SJCRH30 (cell line): ENCODE measurements at regions not wholly inside any gene's neighbourhood (a gene's known extent, or its start where the extent isn't known, plus 50 kb on each side); places are given as distances from the start of the nearest gene placed in this dataset.

ENCODE experiments used
- DNase-seq, 2 experiments: peaks; one replicate each; pipeline ENCODE4 v3.0.0-alpha.2; 2015 to 2020
- H3K27ac ChIP-seq: fragments of 250-450 bp; sonication (Bioruptor Pico); 2 replicates; pipeline ENCODE4 v1.5.1; 2020; ENCODE audit warnings: mild to moderate bottlenecking, moderate library complexity
- H3K27me3 ChIP-seq: fragments of 250-450 bp; sonication (Bioruptor Pico); 2 replicates; pipeline ENCODE4 v1.5.1; 2020; ENCODE audit warnings: mild to moderate bottlenecking, moderate library complexity
- H3K36me3 ChIP-seq: fragments of 250-450 bp; sonication (Bioruptor Pico); 2 replicates; pipeline ENCODE4 v1.5.1; 2020; ENCODE audit warnings: mild to moderate bottlenecking, moderate library complexity
- H3K4me1 ChIP-seq: fragments of 250-450 bp; sonication (Bioruptor Pico); 2 replicates; pipeline ENCODE4 v1.5.1; 2020; ENCODE audit warnings: mild to moderate bottlenecking, moderate library complexity
- H3K4me3 ChIP-seq: fragments of 250-450 bp; sonication (Bioruptor Pico); 2 replicates; pipeline ENCODE4 v1.5.1; 2020; ENCODE audit warnings: mild to moderate bottlenecking, moderate library complexity
- H3K9me3 ChIP-seq: fragments of 250-450 bp; sonication (Bioruptor Pico); replicated peaks from 2 replicates; pipeline ENCODE4 v1.5.1; 2020; ENCODE audit warnings: mild to moderate bottlenecking, moderate library complexity

DNA sequence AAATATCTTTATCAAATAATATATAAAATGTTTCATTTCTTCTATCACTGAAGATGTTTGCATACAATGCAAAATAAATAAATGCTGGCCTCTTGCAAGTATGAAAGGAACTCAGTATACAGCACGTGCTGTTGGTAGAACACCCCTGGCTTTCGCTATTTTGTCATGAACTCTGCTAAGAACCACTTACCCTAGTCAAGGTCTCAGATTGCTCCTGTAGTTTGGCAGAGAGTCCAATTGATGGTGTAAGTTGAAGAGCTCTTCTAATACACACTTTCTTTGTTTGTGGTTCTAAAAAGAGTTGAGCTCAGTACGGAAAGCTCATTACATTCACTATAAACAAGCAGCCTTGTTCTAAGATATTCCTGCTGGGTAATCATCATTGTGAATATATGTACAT, 1258.9 kb downstream of the EFNB2 start:
- H3K36me3 ChIP-seq, result no peaks in the 10 kb centered on the region
- H3K27me3 ChIP-seq, result no peaks in the 10 kb centered on the region
- no peak for DNase-seq
- H3K4me3 ChIP-seq, result no peak overlapping the region
- no peak overlapping the region for H3K27ac ChIP-seq
- no peaks in the 10 kb centered on the region for H3K9me3 ChIP-seq
- peaks cover 25% of the 10 kb centered on the region for H3K4me1 ChIP-seq

DNA sequence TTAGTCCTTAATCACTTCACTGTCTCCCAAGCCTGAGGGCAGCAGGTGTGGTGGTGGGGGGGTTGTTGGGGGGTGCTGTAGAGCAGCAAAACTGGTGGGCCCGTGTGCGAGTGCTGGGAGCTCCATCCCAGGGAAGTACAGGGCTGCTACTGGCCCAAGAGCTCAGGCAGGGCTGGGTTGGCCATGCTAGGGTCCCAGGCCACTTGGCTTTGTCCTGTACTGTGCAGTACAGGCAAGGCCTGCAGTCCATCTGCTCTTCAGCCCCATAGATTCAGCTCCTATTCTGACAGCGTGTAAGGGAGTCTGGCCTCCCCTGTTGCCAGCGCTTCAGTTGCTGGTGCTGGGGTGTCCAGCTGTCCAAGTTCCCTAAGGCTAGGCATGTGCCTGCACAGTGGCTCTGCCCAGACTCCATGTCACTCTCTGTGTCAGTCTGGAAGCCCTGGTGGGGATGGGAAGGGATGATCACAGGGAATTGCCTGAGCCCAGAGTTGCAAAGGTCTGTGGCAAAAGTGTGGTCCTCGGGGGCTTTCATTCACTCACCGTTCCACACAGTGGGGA, 1261.7 kb downstream of the EFNB2 start:
- Histone ChIP-seq H3K4me3 (peak overlapping the region; percentile 20; the same call in 1 of the 2 replicates), H3K36me3 (no peaks in the 10 kb centered on the region), H3K4me1 (peaks cover 15% of the 10 kb centered on the region), H3K27ac (peak overlapping the region; percentile 82), H3K9me3 (no peaks in the 10 kb centered on the region), H3K27me3 (no peaks in the 10 kb centered on the region)
- DNase-seq, result no peak

DNA sequence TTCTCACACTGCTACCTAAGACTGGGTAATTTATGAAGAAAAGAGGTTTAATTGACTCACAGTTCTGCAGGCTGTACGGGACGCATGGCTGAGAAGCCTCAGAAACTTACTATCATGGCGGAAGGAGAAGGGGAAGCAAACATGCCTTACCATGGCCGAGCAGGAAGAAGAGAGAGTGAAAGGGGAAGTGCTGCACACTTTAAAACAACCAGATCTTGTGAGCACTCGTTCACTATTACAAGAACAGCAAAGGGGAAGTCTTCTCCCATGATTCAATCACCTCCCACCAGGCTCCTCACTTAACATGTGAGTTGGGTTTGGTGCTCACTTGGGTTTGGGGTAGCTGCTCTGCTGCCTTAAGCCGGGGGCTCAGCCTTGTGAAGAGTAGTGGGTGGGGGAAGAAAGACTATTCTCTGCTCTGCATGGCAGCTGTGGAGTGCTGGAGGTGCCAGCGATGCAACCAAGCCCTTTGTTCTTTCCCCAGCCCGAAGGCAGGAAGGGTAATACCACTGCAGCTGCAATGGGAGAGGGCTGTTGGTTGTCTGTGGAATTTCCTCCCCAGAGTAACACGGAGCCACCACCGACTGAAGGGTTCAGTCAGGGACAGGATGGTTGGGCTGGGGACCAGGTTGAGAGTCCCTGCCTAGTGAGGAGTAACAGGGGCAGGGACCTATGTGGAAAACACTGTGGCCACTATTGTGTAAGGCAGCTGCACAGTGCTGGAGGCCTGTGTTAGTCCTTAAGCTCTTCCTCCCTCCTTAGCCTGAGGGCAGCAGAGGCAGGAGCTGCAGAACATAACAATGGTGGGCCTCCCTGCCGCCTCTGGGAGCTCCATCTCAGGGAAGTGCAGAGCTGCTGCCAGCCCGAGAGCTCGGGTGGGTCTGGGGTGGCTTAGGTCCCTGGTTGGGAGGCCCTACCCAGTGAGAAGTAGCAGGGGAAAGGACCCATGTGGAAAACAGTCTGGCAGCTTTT, 1262.5 kb downstream of the EFNB2 start:
- Histone ChIP-seq H3K4me3 (peak overlapping the region; percentile 20), H3K27me3 (no peaks in the 10 kb centered on the region), H3K27ac (peak overlapping the region; percentile 82), H3K9me3 (no peaks in the 10 kb centered on the region), H3K36me3 (no peaks in the 10 kb centered on the region), H3K4me1 (peaks cover 15% of the 10 kb centered on the region)
- DNase-seq, result peak; percentile 79 to 89

DNA sequence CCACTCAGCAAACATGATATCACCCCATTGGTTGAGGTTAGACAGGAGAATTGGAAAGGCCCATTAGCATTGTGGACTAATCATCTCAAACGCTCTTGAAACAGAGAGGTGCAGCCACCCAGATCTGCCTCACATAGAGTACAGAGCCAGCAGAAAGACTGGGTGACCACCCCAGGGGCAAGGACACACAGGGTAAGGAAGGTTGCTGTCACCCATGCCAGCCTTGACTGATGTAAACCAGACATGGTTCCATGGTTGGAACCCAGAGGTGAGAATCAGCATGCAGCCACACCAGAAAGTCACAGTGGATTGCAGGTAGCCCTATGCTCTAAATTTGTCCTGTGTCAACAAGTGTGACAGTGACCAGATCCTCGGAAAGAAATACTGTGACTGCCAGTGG, 1268.8 kb downstream of the EFNB2 start:
- Histone ChIP-seq H3K27me3 (no peaks in the 10 kb centered on the region), H3K4me3 (no peak overlapping the region), H3K36me3 (no peaks in the 10 kb centered on the region), H3K4me1 (no peaks in the 10 kb centered on the region), H3K27ac (no peak overlapping the region), H3K9me3 (no peaks in the 10 kb centered on the region)
- no peak for DNase-seq

DNA sequence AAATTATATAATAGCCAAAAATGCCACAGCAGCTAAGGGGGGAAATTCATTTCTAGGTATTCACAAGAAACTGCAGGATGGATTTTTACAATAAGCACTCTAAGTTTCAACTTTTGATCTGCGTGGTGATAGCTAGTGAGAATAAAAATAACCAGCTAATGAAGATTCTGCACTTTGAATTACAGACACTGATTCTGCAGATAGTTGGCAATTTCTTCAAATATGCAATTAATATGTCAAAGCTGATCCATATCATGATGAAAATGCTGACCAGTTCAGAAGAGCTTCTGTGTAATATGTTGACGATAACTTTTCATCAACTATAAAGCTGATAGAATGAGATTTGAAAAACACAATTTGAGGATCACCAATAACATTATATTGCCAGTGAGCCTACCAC, 1272.9 kb downstream of the EFNB2 start:
- no peak for DNase-seq
- H3K27me3 ChIP-seq, result no peaks in the 10 kb centered on the region
- no peaks in the 10 kb centered on the region for H3K4me1 ChIP-seq
- no peaks in the 10 kb centered on the region for H3K9me3 ChIP-seq
- H3K4me3 ChIP-seq, result no peak overlapping the region
- no peak overlapping the region for H3K27ac ChIP-seq
- H3K36me3 ChIP-seq, result no peaks in the 10 kb centered on the region

DNA sequence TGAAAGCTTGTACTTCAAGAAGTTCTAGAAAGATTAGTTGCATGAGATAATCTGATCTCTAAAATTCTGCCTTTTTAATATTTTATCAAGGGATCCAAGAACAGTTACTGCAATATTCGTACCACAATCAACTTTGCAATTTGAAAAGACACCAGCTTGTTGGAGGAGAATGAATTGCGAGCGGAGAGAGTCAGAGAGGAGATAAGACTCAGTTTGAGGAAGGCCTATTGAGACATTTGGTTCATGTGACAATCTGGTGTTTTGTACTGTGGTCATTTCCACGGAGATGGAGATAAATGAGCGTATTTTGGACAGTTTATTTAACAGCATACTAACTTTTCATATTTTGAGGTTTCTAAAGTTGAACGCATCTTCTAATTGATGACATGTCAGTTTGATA, 1276.0 kb downstream of the EFNB2 start:
- Histone ChIP-seq H3K9me3 (no peaks in the 10 kb centered on the region), H3K4me3 (no peak overlapping the region), H3K27ac (no peak overlapping the region), H3K36me3 (no peaks in the 10 kb centered on the region), H3K4me1 (no peaks in the 10 kb centered on the region), H3K27me3 (no peaks in the 10 kb centered on the region)
- DNase-seq, result no peak

DNA sequence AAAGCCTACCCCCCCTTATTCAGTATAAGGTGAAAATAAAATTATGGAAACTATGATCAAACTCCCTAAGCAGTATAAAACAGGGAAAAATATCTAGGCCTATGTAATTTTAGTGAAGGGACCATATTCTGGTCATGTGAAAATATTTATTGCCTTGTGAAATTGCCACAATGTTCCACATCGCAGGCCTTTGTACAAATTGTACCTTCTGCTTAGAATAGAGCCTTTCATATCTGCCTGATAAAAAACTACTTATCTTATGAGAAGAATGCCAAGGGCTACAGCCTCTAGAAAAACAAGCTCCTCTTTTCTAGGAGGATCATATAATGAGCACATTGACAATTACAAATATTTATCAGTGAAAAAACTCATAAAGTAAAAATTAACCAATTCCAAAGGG, 1280.0 kb downstream of the EFNB2 start:
- Histone ChIP-seq H3K9me3 (no peaks in the 10 kb centered on the region), H3K27ac (no peak overlapping the region), H3K27me3 (no peaks in the 10 kb centered on the region), H3K36me3 (no peaks in the 10 kb centered on the region), H3K4me1 (no peaks in the 10 kb centered on the region), H3K4me3 (no peak overlapping the region)
- no peak for DNase-seq

DNA sequence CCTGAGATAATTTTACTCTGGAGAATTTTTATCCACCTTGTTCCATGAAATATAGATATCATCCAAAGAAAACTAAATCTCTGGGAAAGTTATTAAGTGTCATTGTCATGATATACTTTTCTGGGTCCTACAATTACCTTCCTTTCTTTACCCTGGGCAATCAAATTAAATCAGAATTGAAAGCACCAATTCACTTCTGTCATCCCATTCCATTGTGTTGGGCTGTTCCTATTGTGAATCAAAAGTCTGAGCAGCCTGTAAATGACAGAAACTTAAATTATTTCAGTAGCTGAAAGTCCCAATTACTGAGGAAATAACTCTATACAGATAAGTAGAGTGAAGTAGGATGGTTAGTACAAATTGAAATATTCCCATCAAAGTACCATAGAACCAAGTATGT, 1284.2 kb downstream of the EFNB2 start:
- H3K4me1 ChIP-seq, result no peaks in the 10 kb centered on the region
- H3K27me3 ChIP-seq, result no peaks in the 10 kb centered on the region
- no peaks in the 10 kb centered on the region for H3K36me3 ChIP-seq
- DNase-seq, result no peak
- H3K4me3 ChIP-seq, result no peak overlapping the region
- H3K9me3 ChIP-seq, result no peaks in the 10 kb centered on the region
- H3K27ac ChIP-seq, result no peak overlapping the region

DNA sequence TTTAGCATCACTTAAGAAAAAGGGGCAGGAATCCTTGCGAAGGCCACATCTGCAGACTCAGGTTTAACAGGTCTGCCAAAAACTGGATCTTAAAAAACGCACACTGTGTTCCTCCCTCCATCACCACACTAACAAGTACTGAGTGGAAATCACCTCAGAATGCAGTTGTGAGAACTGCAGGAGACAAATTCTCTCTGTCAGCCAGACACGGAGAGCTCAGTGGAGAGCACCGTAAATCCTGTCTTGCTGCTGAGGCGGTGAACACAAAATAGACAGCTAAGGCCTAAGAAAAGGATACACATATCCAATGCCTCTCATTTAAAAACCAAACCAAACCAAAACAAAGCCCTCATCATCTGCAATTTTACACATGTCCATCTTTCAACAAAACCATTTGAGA, 1287.6 kb downstream of the EFNB2 start:
- H3K4me1 ChIP-seq, result no peaks in the 10 kb centered on the region
- H3K27me3 ChIP-seq, result no peaks in the 10 kb centered on the region
- no peaks in the 10 kb centered on the region for H3K36me3 ChIP-seq
- H3K4me3 ChIP-seq, result no peak overlapping the region
- no peak overlapping the region for H3K27ac ChIP-seq
- H3K9me3 ChIP-seq, result no peaks in the 10 kb centered on the region; the same call in 1 of the 2 replicates
- DNase-seq, result no peak

DNA sequence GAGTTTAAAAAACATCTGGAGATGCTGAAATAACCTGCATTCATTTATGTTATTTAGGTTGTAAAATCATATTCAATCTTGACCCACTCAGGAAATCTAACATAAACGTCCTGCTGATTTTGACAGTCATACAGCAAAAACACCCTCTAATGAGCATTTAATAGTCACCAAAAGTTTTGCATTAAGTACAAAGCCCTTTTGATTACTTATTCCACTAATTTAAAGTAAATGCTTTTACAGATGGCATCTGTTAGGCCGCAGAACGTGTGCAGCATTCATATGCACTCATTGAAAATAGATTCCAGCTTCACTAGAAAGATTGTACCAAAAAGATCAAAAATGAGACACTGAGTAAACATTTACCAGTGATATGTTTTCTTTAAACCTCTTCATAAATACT, 1295.1 kb downstream of the EFNB2 start:
- Histone ChIP-seq H3K4me3 (no peak overlapping the region), H3K36me3 (no peaks in the 10 kb centered on the region), H3K9me3 (no peaks in the 10 kb centered on the region; the same call in none of the 2 replicates), H3K27ac (no peak overlapping the region), H3K27me3 (no peaks in the 10 kb centered on the region), H3K4me1 (no peaks in the 10 kb centered on the region)
- DNase-seq, result no peak

DNA sequence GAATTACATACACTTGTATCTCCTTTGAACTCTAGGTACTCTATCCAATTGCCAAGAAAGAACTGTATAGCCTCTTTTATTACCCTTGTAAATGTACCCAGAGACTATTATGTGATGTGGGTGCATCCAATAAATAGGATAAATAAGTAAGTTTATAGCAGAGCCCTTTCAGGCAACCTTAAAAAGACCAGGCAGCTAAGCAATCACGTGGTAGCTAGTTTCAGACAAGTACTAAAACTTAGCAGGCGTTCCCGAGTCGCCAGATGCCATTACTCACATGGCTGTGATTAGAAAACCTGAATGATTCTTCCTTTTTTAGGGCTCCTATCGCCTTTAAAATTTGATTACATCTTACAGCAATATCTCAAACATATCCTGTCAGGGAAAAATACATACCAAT, 1303.0 kb downstream of the EFNB2 start:
- Histone ChIP-seq H3K4me3 (no peak overlapping the region), H3K36me3 (no peaks in the 10 kb centered on the region), H3K27me3 (no peaks in the 10 kb centered on the region), H3K9me3 (no peaks in the 10 kb centered on the region), H3K27ac (no peak overlapping the region), H3K4me1 (no peaks in the 10 kb centered on the region)
- DNase-seq, result no peak

DNA sequence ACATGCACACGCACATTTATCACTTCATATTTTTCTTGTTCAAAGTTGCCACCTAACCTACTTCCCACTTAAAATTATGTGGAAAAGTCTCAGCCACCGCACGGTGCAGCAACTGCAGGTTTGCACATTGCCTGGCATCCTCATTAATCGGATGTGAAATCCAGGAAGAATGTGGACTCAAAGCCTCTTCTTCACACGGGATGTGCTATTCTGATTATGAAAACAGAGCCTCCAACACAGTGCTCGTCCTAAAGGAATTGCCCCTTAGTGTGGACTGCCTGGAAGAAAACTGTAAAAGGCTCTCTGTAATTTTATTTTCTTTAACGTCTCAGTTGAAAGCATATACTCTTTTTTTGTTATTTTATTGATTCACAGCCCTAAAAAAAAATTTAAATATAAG, 1303.5 kb downstream of the EFNB2 start:
- Histone ChIP-seq H3K4me3 (no peak overlapping the region), H3K4me1 (no peaks in the 10 kb centered on the region), H3K36me3 (no peaks in the 10 kb centered on the region), H3K9me3 (no peaks in the 10 kb centered on the region), H3K27me3 (no peaks in the 10 kb centered on the region), H3K27ac (no peak overlapping the region)
- DNase-seq, result no peak

DNA sequence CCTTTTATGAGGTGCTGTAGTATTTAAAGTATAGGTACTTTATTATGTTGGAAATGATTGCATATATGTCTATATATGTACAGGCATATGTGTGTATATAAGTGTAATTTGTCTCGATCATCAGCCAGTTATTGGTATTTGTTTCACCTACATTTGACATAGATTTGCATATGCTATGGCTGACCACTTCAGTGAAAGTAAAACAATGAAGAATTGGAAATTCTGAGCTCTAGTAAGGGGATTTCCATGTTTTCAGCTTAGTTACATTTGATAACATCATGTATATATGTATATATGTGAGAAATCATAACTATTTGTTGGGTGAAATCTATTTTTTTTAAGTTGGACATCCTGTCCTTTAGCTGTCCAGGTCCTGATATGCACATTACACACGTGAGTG, 1303.9 kb downstream of the EFNB2 start:
- Histone ChIP-seq H3K9me3 (no peaks in the 10 kb centered on the region), H3K4me1 (no peaks in the 10 kb centered on the region), H3K27ac (no peak overlapping the region), H3K36me3 (no peaks in the 10 kb centered on the region), H3K4me3 (no peak overlapping the region), H3K27me3 (no peaks in the 10 kb centered on the region)
- no peak for DNase-seq

DNA sequence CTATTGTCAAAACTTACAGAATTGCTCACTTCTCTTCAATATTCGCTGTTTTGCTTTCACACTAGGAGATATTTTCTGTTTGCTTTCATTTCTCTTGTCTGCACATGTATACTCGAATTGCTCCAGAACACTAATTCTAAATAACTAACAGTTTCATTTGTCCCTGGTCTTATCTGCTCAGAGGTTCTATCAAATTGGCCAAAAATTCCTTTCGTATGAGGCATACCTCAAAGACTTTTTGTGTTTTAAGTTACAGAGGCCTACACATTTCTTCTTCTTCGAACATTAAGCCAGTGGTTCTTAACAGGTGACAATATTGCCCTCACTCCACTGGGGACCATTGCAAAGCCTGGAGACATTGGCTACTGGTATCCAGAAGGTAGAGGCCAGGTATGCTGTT, 1314.6 kb downstream of the EFNB2 start:
- Histone ChIP-seq H3K27ac (no peak overlapping the region), H3K4me3 (no peak overlapping the region), H3K36me3 (no peaks in the 10 kb centered on the region), H3K9me3 (no peaks in the 10 kb centered on the region), H3K4me1 (peaks cover 2% of the 10 kb centered on the region; the same call in 1 of the 2 replicates), H3K27me3 (no peaks in the 10 kb centered on the region)
- DNase-seq, result no peak

DNA sequence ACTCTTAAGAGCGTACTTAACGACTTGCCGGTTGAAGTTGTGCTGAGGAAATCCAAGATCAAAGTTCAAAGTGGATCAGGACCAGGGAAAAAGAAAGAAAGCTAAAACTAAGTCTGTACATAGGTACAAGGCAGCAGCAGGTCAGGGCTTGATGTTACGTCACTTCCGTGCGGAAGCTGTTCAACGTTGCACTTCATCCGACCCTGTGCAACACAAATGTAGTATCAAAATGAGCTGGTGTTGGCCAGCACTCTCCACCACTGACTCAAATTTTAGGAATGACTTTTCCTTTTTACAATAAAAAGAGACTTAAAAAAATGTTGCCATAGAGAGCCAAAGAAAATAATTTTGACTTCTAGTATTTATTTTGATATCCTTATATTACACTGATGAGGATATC, 1315.4 kb downstream of the EFNB2 start:
- no peaks in the 10 kb centered on the region for H3K9me3 ChIP-seq
- H3K27me3 ChIP-seq, result no peaks in the 10 kb centered on the region
- no peak for DNase-seq
- no peaks in the 10 kb centered on the region for H3K36me3 ChIP-seq
- H3K4me3 ChIP-seq, result no peak overlapping the region
- H3K4me1 ChIP-seq, result peaks cover 2% of the 10 kb centered on the region; the same call in 1 of the 2 replicates
- H3K27ac ChIP-seq, result no peak overlapping the region
